DMS53 (cell line): ENCODE measurements at regions not wholly inside any gene's neighbourhood (a gene's known extent, or its start where the extent isn't known, plus 50 kb on each side); places are given as distances from the start of the nearest gene placed in this dataset.
"Not testable (repeated sequence)": the region's sequence is repeated elsewhere in the genome, so short reads cannot be mapped to it uniquely, and the experiment has no call there.

Experiments used
- DNase-seq: peaks from one replicate; lab custom pipeline; 2025; lab: John Stamatoyannopoulos, UW

GRCh38 chrX:23458957-23459356 is 124.3 kb downstream of the PTCHD1 start:
- DNase-seq, result not testable (repeated sequence)

GRCh38 chrX:23465105-23465791 is 130.6 kb downstream of the PTCHD1 start:
- DNase-seq, result no peak

GRCh38 chrX:23465985-23466384 is 131.3 kb downstream of the PTCHD1 start:
- DNase-seq, result no peak

GRCh38 chrX:23478056-23478455 is 143.4 kb downstream of the PTCHD1 start:
- DNase-seq, result no peak

GRCh38 chrX:23478561-23478960 is 143.9 kb downstream of the PTCHD1 start:
- no peak for DNase-seq

- no peak for DNase-seq
These were observed 147.9 kb downstream of the PTCHD1 start for GRCh38 chrX:23482561-23482960.

GRCh38 chrX:23483396-23483795 is 148.7 kb downstream of the PTCHD1 start:
- DNase-seq, result no peak

- DNase-seq, result peak; percentile 47
These were observed 159.3 kb downstream of the PTCHD1 start for GRCh38 chrX:23493941-23494374.

- DNase-seq, result no peak
These were observed 160.1 kb downstream of the PTCHD1 start for GRCh38 chrX:23494741-23495140.

- DNase-seq, result no peak
These were observed 163.3 kb downstream of the PTCHD1 start for GRCh38 chrX:23497919-23498318.

GRCh38 chrX:23501974-23502373 is 165.3 kb upstream of the PRDX4 start:
- DNase-seq, result peak; percentile 3

GRCh38 chrX:23503835-23504539 is 163.3 kb upstream of the PRDX4 start:
- DNase-seq, result peak; percentile 97

GRCh38 chrX:23504540-23504884 is 162.8 kb upstream of the PRDX4 start:
- DNase-seq, result peak; percentile 41

GRCh38 chrX:23504895-23505294 is 162.4 kb upstream of the PRDX4 start:
- no peak for DNase-seq

- DNase-seq, result peak; percentile 10
These were observed 161.6 kb upstream of the PRDX4 start for GRCh38 chrX:23505531-23506303.

- DNase-seq, result no peak
These were observed 158.0 kb upstream of the PRDX4 start for GRCh38 chrX:23509256-23509655.

GRCh38 chrX:23511793-23512192 is 155.5 kb upstream of the PRDX4 start:
- DNase-seq, result peak; percentile 10

GRCh38 chrX:23513121-23513520 is 154.2 kb upstream of the PRDX4 start:
- peak; percentile 25 for DNase-seq

- DNase-seq, result no peak
These were observed 153.2 kb upstream of the PRDX4 start for GRCh38 chrX:23514082-23514481.

GRCh38 chrX:23515028-23515427 is 152.3 kb upstream of the PRDX4 start:
- DNase-seq, result peak; percentile 44

- DNase-seq, result not testable (repeated sequence)
These were observed 144.2 kb upstream of the PRDX4 start for GRCh38 chrX:23523026-23523657.

GRCh38 chrX:23524467-23524866 is 142.8 kb upstream of the PRDX4 start:
- DNase-seq, result no peak
